ENCODE measurements at regions not wholly inside any gene's neighbourhood (a gene's known extent, or its start where the extent isn't known, plus 50 kb on each side); places are given as distances from the start of the nearest gene placed in this dataset.

DNA sequence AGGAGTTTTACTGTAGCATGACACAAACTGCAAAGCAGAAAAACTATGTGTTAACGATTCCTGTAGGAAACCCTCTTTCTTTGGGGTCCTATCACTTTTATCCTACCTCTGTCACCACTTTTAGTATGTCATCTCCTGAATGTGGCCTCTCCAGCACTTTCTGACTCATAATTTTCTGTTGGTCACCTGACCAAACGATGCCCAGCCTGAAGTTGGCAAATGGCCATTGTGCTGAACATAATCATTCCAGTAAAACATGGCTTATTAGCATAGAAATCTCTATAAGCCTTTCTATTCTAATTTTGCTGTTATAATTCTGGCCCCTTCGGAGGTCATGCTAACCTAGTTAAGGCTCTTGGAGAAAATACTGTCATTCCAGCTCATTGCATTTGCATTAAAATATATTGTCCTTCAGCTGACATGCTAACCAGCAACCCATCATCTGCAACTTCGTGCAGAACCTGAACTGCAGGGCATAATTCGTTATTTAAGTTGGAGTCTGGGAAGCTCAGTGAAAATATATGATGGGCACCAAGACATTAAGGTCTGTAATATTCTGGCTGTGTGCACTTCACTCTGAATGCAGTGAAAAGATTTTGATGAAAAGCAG, 140.3 kb downstream of the NMUR2 start:
- Histone ChIP-seq H3K27ac (no peak overlapping the region), H3K4me3 (no peak overlapping the region), H3K27me3 (replicated peaks; ENCODE audit: insufficient read depth) (no peaks in the 10 kb centered on the region), H3K4me1 (replicated peaks) (no peaks in the 10 kb centered on the region), H3K36me3 (no peaks in the 10 kb centered on the region), H3K9me3 (no peaks in the 10 kb centered on the region)
- TF ChIP-seq POLR2A (IDR thresholded peaks at IDR 0.05) (no peak), POLR2AphosphoS5 (IDR thresholded peaks at IDR 0.05) (no peak)
- TF ChIP-seq, protein P1, sequence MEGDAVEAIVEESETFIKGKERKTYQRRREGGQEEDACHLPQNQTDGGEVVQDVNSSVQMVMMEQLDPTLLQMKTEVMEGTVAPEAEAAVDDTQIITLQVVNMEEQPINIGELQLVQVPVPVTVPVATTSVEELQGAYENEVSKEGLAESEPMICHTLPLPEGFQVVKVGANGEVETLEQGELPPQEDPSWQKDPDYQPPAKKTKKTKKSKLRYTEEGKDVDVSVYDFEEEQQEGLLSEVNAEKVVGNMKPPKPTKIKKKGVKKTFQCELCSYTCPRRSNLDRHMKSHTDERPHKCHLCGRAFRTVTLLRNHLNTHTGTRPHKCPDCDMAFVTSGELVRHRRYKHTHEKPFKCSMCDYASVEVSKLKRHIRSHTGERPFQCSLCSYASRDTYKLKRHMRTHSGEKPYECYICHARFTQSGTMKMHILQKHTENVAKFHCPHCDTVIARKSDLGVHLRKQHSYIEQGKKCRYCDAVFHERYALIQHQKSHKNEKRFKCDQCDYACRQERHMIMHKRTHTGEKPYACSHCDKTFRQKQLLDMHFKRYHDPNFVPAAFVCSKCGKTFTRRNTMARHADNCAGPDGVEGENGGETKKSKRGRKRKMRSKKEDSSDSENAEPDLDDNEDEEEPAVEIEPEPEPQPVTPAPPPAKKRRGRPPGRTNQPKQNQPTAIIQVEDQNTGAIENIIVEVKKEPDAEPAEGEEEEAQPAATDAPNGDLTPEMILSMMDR (IDR thresholded peaks at IDR 0.05), result no peak
- no peak for DNase-seq (ENCODE audit: low spot score)
- 63% methylated on average over 5 of the region's 5 CpGs for WGBS
- intact Hi-C loops (cut with DNase I), result no loop called here

DNA sequence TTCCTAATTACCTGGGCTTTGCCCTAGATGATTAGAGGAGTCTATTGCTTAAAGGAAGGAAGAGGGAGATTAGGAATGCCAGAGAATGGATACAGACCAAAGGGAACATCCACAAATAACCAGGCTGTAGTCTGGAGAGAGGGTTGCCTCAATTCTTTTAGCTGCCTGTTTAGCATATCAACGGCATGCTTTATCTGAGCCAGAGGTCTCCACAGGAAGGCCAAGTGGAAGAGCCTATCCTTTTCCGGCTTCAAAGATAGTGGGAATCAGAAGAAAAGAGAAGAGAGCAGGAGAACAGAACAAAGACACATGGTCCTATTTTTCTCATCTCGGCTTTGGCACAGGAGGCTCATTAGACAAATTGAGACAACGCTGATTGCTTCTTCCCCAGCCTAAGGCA, 142.4 kb downstream of the NMUR2 start:
- no peak for DNase-seq (ENCODE audit: low spot score)
- Histone ChIP-seq H3K27ac (no peak overlapping the region), H3K9me3 (no peaks in the 10 kb centered on the region), H3K4me1 (replicated peaks) (no peaks in the 10 kb centered on the region), H3K4me3 (no peak overlapping the region), H3K27me3 (replicated peaks; ENCODE audit: insufficient read depth) (no peaks in the 10 kb centered on the region), H3K36me3 (no peaks in the 10 kb centered on the region)
- TF ChIP-seq POLR2AphosphoS5 (IDR thresholded peaks at IDR 0.05) (no peak), POLR2A (IDR thresholded peaks at IDR 0.05) (no peak)
- TF ChIP-seq, protein P1 (IDR thresholded peaks at IDR 0.05), result no peak
- intact Hi-C loops (cut with DNase I), result no loop called here
- 52% methylated on average over 4 of the region's 4 CpGs for WGBS

DNA sequence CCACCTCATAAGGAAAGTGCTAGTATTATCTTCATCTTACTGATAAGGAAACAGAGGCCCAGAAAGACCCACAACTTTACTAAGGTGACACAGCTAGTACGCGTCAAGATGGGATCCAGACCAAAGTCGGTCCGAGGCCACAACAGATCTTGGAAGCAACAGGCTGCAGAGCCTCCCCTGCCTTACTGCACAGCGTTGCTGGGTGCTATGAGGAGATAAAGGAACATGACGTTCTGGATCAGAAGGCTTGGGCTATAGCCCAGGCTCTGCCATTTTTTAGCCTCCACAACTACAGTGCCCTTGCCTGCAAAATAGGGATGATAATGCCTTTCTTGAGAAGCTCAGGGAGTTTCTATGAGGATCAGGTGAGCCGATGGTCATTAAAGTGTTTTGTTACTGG, 144.1 kb downstream of the NMUR2 start:
- no peaks in the 10 kb centered on the region for H3K27me3 ChIP-seq (replicated peaks; ENCODE audit: insufficient read depth)
- no peak overlapping the region for H3K4me3 ChIP-seq
- H3K9me3 ChIP-seq, result no peaks in the 10 kb centered on the region
- H3K27ac ChIP-seq, result no peak overlapping the region
- H3K36me3 ChIP-seq, result no peaks in the 10 kb centered on the region
- DNase-seq (ENCODE audit: low spot score), result no peak
- H3K4me1 ChIP-seq (replicated peaks), result no peaks in the 10 kb centered on the region
- no peak for TF ChIP-seq POLR2A (IDR thresholded peaks at IDR 0.05)
- no peak for TF ChIP-seq POLR2AphosphoS5 (IDR thresholded peaks at IDR 0.05)
- TF ChIP-seq, protein P1 (IDR thresholded peaks at IDR 0.05), result no peak
- 85% methylated on average over 7 of the region's 7 CpGs for WGBS
- intact Hi-C loops (cut with DNase I), result no loop called here

DNA sequence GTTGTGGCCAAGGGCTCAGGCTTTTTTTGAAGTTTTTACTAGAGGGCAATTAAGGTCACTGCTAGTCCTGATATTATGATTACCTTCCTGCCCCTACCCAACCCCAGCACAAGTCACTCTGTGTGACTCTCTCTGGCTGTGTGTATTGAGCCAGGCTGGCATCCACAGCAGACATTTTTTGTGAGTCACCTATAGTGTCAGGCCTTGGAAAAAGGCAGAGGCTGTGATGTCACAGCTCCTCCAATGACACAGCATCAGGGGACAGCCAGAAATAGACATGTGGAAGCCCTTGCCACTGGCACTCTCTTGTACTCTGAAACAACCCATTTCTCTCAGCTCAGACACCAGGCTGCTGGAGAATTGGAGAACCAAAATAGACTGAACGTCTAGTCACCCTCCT, 145.4 kb downstream of the NMUR2 start:
- TF ChIP-seq, protein P1 (IDR thresholded peaks at IDR 0.05), result no peak
- no peak for TF ChIP-seq POLR2A (IDR thresholded peaks at IDR 0.05)
- TF ChIP-seq POLR2AphosphoS5 (IDR thresholded peaks at IDR 0.05), result no peak
- DNase-seq (ENCODE audit: low spot score), result no peak
- Histone ChIP-seq H3K27me3 (replicated peaks; ENCODE audit: insufficient read depth) (no peaks in the 10 kb centered on the region), H3K27ac (no peak overlapping the region), H3K36me3 (no peaks in the 10 kb centered on the region), H3K9me3 (no peaks in the 10 kb centered on the region), H3K4me3 (no peak overlapping the region), H3K4me1 (replicated peaks) (no peaks in the 10 kb centered on the region)
- WGBS, result 70% methylated on average over 1 of the region's 1 CpG
- intact Hi-C loops (cut with DNase I), result no loop called here

DNA sequence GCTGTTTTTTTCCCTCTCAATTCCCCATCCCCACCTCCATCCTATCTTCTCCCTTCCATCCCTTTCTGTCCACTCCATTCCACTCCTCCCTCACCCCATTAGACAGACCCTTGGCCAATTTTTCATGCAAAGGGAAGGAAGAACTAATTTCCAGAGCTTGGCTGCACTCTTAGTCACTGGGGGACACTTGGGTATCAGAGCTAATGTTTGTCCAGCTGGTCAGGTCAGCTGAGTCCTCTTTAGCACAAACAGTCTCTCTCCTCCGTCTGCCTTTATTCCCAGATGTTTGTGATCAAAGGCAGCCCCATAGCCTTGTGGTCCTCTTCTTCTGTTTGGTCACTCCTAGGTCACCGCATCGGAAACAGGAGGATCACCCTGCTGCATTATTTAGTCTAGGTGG, 148.5 kb downstream of the NMUR2 start:
- Histone ChIP-seq H3K4me1 (replicated peaks) (no peaks in the 10 kb centered on the region), H3K27me3 (replicated peaks; ENCODE audit: insufficient read depth) (no peaks in the 10 kb centered on the region), H3K36me3 (no peaks in the 10 kb centered on the region), H3K9me3 (no peaks in the 10 kb centered on the region), H3K27ac (no peak overlapping the region), H3K4me3 (no peak overlapping the region)
- intact Hi-C loops (cut with DNase I), result no loop called here
- TF ChIP-seq POLR2A (IDR thresholded peaks at IDR 0.05) (no peak), POLR2AphosphoS5 (IDR thresholded peaks at IDR 0.05) (no peak)
- TF ChIP-seq, protein P1 (IDR thresholded peaks at IDR 0.05), result no peak
- no peak for DNase-seq (ENCODE audit: low spot score)
- 66% methylated on average over 3 of the region's 3 CpGs for WGBS
